PFSK-1 (cell line): ENCODE measurements at regions not wholly inside any gene's neighbourhood (a gene's known extent, or its start where the extent isn't known, plus 50 kb on each side); places are given as distances from the start of the nearest gene placed in this dataset.

Source experiments
- FOXP2 ChIP-seq: optimal IDR thresholded peaks from 2 replicates; pipeline ENCODE3; 2011; ENCODE audit warnings: borderline replicate concordance, control low read depth, inconsistent platforms; ENCODE audit not compliant: insufficient read depth; ENCODE audit errors: extremely low read length, extremely low read depth
- POLR2AphosphoS5 ChIP-seq: IDR thresholded peaks from 2 replicates; pipeline ENCODE4 v1.6.1; 2012; ENCODE audit warnings: low read depth, mild to moderate bottlenecking, control low read depth, low read length, moderate library complexity
- REST ChIP-seq, 2 experiments: IDR thresholded peaks; 2 replicates each; pipeline versions ENCODE4 v1.6.1 to v1.8.0; 2011 to 2012; ENCODE audit warnings: low read depth in 2 of 2, low read length in 2 of 2, control low read depth in 1 of 2, inconsistent platforms in 1 of 2, mild to moderate bottlenecking in 1 of 2, moderate library complexity in 1 of 2; ENCODE audit not compliant: insufficient read depth in 1 of 2
- SIN3A ChIP-seq: IDR thresholded peaks from 2 replicates; pipeline ENCODE4 v1.6.1; 2012; ENCODE audit warnings: mild to moderate bottlenecking, low read length, moderate library complexity, borderline replicate concordance; ENCODE audit not compliant: insufficient read depth
- TAF1 ChIP-seq: IDR thresholded peaks from 2 replicates; pipeline ENCODE4 v1.6.1; 2012; ENCODE audit warnings: low read length, control low read depth, borderline replicate concordance; ENCODE audit not compliant: insufficient read depth

DNA sequence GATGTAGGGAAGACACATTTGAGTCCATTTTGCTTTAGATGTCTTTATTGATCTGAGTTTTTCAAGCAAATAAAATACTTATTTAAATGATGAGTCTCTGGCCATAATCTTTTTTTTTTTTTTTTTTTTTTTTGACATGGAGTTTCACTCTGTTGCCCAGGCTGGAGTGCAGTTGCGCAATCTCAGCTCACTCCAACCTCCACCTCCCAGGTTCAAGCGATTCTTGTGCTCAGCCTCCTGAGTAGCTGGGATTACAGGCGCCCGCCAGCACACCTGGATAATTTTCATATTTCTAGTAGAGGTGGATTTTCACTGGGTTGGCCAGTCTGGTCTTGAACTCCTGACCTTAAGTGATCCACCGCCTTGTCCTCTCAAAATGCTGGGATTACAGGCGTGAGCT lies 194.5 kb upstream of the MAD2L1 start:
- no peak for TF ChIP-seq TAF1
- TF ChIP-seq POLR2AphosphoS5, result no peak
- TF ChIP-seq SIN3A, result no peak
- no peak for TF ChIP-seq REST (IDR thresholded peaks at IDR 0.05; ENCODE audit: insufficient read depth in 1 of 2, low read depth in 2 of 2, low read length in 2 of 2)
- TF ChIP-seq FOXP2, result no peak
